ENCODE measurements at regions not wholly inside any gene's neighbourhood (a gene's known extent, or its start where the extent isn't known, plus 50 kb on each side); places are given as distances from the start of the nearest gene placed in this dataset.

DNA sequence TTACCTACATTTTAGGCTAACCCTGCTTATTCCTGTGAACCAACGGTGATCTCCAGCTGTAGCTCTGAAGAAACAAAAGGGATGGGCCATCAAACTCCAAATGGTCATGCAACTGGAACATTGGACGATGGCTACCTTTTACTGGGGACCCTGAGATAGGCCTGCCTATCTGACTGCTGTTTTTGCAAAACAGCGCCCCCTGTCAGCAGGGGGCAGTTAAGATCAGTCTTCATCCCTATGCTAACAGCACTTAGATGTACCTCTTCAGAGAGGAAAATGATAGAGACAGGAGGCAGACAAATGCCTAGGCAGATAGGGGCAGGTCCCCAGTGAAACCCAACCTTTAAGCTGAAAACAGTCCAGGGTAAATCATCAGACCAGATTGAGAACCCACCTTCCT, 1085.4 kb upstream of the SORCS1 start:
- Histone ChIP-seq H3K4me2 (no peak overlapping the region), H3K9me3 (peaks cover 16% of the 10 kb centered on the region; the same call in 2 of the 3 replicates), H3K27ac (no peak overlapping the region), H3K4me3 (no peak overlapping the region), H3K4me1 (no peaks in the 10 kb centered on the region)
- TF ChIP-seq SMC3 (IDR thresholded peaks at IDR 0.05) (no peak), HEYL (CRISPR knock-in tag; IDR thresholded peaks at IDR 0.05) (no peak), JUN (IDR thresholded peaks at IDR 0.05) (no peak), MYC (IDR thresholded peaks at IDR 0.05; ENCODE audit: borderline replicate concordance, low read length) (no peak), MAFK (IDR thresholded peaks at IDR 0.05; ENCODE audit: partially characterized antibody) (no peak), ESRRA (IDR thresholded peaks at IDR 0.05; ENCODE audit: borderline replicate concordance, low read length) (no peak), POLR2AphosphoS2 (conservative IDR thresholded peaks at IDR 0.05; ENCODE audit: low read length) (no peak), CBX8 (IDR thresholded peaks at IDR 0.05) (no peak)
- TF ChIP-seq, protein P1, sequence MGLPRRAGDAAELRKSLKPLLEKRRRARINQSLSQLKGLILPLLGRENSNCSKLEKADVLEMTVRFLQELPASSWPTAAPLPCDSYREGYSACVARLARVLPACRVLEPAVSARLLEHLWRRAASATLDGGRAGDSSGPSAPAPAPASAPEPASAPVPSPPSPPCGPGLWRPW (IDR thresholded peaks at IDR 0.05): no peak
- ChIA-PET CTCF (no interaction called here), POLR2A (no interaction called here)
- ATAC-seq (no peak), DNase-seq (ENCODE audit: low read depth in 1 of 2, low spot score in 1 of 2) (peak in 1 of 2 experiments; percentile 4), FAIRE-seq (no peak)
- WGBS (ENCODE audit: missing lambda C conversion rate): 3% methylated on average over 3 of the region's 3 CpGs

DNA sequence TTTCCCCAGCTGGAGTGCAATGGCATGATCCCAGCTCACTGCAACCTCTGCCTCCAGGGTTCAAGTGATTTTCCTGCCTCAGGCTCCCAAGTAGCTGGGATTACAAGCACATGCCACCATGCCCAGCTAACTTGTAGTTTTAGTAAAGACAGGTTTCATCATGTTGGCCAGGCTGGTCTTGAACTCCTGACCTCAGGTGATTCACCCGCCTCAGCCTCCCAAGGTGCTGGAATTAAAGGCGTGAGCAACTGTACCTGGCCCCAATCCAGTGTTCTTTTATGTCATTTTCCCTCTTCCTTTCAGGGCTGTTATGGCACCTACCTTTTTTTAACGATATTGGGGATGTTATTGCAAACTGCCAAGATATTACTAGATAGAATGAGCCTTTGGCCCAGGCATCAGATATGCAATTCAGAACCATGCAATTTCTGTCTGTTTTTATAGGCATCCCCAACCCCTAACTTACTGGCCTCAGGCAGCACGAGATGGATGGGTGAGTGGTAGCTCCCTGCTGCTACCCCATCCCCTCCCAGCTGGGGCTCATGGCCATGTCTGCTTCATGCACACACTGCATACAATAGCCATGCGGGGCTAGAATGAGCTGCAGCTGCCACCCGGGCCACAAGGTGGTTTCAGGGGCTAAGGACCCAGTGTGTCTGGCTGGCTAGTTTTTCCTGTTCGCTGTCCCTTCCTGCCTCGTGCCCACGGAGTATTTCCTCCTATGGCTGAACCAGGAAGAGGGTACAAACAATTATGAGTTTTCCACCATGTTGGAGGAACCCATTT, 1080.1 kb upstream of the SORCS1 start:
- Histone ChIP-seq H3K4me3 (no peak overlapping the region), H3K9me3 (peaks cover 14% of the 10 kb centered on the region; the same call in 1 of the 3 replicates), H3K4me1 (no peaks in the 10 kb centered on the region), H3K27ac (no peak overlapping the region), H3K4me2 (no peak overlapping the region)
- ATAC-seq (no peak), FAIRE-seq (no peak), DNase-seq (ENCODE audit: low read depth in 1 of 2, low spot score in 1 of 2) (no peak)
- under 1% methylated on average over 9 of the region's 9 CpGs for WGBS (ENCODE audit: missing lambda C conversion rate)
- TF ChIP-seq, protein P2, sequence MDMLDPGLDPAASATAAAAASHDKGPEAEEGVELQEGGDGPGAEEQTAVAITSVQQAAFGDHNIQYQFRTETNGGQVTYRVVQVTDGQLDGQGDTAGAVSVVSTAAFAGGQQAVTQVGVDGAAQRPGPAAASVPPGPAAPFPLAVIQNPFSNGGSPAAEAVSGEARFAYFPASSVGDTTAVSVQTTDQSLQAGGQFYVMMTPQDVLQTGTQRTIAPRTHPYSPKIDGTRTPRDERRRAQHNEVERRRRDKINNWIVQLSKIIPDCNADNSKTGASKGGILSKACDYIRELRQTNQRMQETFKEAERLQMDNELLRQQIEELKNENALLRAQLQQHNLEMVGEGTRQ (IDR thresholded peaks at IDR 0.05): no peak
- no peak for TF ChIP-seq KDM1A (IDR thresholded peaks at IDR 0.05; ENCODE audit: low read depth)
- TF ChIP-seq, protein P3, sequence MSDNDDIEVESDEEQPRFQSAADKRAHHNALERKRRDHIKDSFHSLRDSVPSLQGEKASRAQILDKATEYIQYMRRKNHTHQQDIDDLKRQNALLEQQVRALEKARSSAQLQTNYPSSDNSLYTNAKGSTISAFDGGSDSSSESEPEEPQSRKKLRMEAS (IDR thresholded peaks at IDR 0.05): no peak
- TF ChIP-seq HEYL (CRISPR knock-in tag; IDR thresholded peaks at IDR 0.05): no peak
- TF ChIP-seq SMC3 (IDR thresholded peaks at IDR 0.05): no peak
- TF ChIP-seq, protein P4, sequence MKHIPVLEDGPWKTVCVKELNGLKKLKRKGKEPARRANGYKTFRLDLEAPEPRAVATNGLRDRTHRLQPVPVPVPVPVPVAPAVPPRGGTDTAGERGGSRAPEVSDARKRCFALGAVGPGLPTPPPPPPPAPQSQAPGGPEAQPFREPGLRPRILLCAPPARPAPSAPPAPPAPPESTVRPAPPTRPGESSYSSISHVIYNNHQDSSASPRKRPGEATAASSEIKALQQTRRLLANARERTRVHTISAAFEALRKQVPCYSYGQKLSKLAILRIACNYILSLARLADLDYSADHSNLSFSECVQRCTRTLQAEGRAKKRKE (CRISPR knock-in tag; IDR thresholded peaks at IDR 0.05; ENCODE audit: low read depth): no peak
- TF ChIP-seq MYC (IDR thresholded peaks at IDR 0.05; ENCODE audit: borderline replicate concordance, low read length): no peak
- TF ChIP-seq NR3C1 (IDR thresholded peaks at IDR 0.05): no peak
- TF ChIP-seq HOXB5 (CRISPR knock-in tag; IDR thresholded peaks at IDR 0.05): no peak
- no peak for TF ChIP-seq CBX8 (IDR thresholded peaks at IDR 0.05)
- no peak for TF ChIP-seq MAFK (IDR thresholded peaks at IDR 0.05; ENCODE audit: partially characterized antibody)
- no peak for TF ChIP-seq TFCP2L1 (CRISPR knock-in tag; IDR thresholded peaks at IDR 0.05)
- TF ChIP-seq KDM5A (IDR thresholded peaks at IDR 0.05): no peak
- no peak for TF ChIP-seq BHLHE40 (IDR thresholded peaks at IDR 0.05; ENCODE audit: low read depth, low read length)
- no peak for TF ChIP-seq FOSB (CRISPR knock-in tag; IDR thresholded peaks at IDR 0.05)
- TF ChIP-seq JUNB (IDR thresholded peaks at IDR 0.05): no peak
- no peak for TF ChIP-seq CHD2 (IDR thresholded peaks at IDR 0.05; ENCODE audit: low read length, partially characterized antibody)
- ChIA-PET POLR2A (no interaction called here), CTCF (no interaction called here)

DNA sequence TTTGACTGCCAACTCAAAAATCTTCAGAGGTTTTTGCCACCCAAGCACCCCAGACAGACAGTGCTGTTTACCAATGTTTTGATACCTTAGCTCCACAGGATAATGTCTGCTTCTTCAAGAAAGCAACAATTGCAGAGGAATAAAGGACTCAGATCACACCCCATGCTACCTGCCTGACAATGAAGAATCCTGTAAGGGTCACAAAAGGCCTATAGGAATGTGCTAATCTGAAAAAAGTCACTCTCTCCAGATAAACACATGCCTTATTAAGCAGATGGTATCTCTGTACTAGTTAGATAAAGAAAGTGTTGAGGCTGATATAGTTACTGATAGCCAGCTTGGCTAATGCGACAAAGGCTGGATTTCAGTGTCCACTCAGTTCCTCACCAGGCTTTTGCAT, 1076.7 kb upstream of the SORCS1 start:
- H3K4me2 ChIP-seq: no peak overlapping the region
- ChIA-PET CTCF (no interaction called here), POLR2A (no interaction called here)
- FAIRE-seq: no peak
- WGBS (ENCODE audit: missing lambda C conversion rate): 17% methylated on average over 1 of the region's 1 CpG
- no peaks in the 10 kb centered on the region for H3K4me1 ChIP-seq
- peaks cover 7% of the 10 kb centered on the region; the same call in 1 of the 3 replicates for H3K9me3 ChIP-seq
- no peak overlapping the region for H3K4me3 ChIP-seq
- TF ChIP-seq MAZ (IDR thresholded peaks at IDR 0.05; ENCODE audit: borderline replicate concordance, low read depth, low read length): no peak
- ATAC-seq: no peak
- DNase-seq (ENCODE audit: low read depth in 1 of 2, low spot score in 1 of 2): no peak
- no peak overlapping the region for H3K27ac ChIP-seq
